AG04449 (cell line): ENCODE measurements at regions not wholly inside any gene's neighbourhood (a gene's known extent, or its start where the extent isn't known, plus 50 kb on each side); places are given as distances from the start of the nearest gene placed in this dataset.

ENCODE experiments used
- CTCF ChIA-PET: fragments of 350-600 bp; formaldehyde crosslinking; extraction: SDS; loops from one replicate; lab custom pipeline; 2021; ENCODE audit warnings: antibody characterized with exemption; lab: Yijun Ruan, JAX
- POLR2A ChIA-PET: fragments of 400-600, 350-600 bp; formaldehyde crosslinking; extraction: SDS; loops from one replicate; lab custom pipeline; 2020; ENCODE audit warnings: antibody characterized with exemption, inconsistent platforms; lab: Yijun Ruan, JAX
- DNase-seq: peaks from one replicate; pipeline ENCODE4 v3.0.0-alpha.2; 2010; ENCODE audit warnings: low read depth, low spot score
- H3K4me3 ChIP-seq: 2 replicates; pipeline ENCODE4 v1.5.1; 2011; ENCODE audit warnings: low read depth, mild to moderate bottlenecking, control low read depth, low read length
- TF ChIP-seq, protein P1 (sequence below): IDR thresholded peaks from one replicate; pipeline ENCODE4 v1.5.1; 2011; ENCODE audit warnings: mild to moderate bottlenecking, moderate library complexity, low read length, control low read depth, inconsistent platforms; ENCODE audit not compliant: insufficient read depth; ENCODE audit errors: missing control alignments

DNA sequence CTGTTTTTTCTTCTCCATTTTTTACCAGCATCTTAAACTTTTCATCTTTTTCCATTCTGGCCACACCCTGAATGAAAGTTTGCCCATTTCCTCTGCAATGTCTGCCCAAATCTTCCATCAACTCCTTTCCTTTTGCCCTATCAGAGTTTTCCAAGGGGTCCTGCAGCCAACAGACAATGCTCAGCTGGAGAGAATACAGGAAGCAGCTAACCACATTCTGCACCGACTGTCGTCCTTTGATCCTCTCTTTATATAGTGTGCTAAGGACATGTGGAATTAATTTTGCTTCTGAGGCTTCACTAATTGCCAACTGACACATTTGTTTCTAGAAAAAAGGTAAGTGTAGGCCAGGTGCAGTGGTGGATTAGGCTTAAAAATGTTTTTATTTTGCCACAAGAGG is 50.5 kb upstream of the DLX2 start:
- no peak overlapping the region for H3K4me3 ChIP-seq
- CTCF ChIA-PET = no interaction called here
- POLR2A ChIA-PET = no interaction called here
- TF ChIP-seq, protein P1, sequence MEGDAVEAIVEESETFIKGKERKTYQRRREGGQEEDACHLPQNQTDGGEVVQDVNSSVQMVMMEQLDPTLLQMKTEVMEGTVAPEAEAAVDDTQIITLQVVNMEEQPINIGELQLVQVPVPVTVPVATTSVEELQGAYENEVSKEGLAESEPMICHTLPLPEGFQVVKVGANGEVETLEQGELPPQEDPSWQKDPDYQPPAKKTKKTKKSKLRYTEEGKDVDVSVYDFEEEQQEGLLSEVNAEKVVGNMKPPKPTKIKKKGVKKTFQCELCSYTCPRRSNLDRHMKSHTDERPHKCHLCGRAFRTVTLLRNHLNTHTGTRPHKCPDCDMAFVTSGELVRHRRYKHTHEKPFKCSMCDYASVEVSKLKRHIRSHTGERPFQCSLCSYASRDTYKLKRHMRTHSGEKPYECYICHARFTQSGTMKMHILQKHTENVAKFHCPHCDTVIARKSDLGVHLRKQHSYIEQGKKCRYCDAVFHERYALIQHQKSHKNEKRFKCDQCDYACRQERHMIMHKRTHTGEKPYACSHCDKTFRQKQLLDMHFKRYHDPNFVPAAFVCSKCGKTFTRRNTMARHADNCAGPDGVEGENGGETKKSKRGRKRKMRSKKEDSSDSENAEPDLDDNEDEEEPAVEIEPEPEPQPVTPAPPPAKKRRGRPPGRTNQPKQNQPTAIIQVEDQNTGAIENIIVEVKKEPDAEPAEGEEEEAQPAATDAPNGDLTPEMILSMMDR = no peak
- no peak for DNase-seq

DNA sequence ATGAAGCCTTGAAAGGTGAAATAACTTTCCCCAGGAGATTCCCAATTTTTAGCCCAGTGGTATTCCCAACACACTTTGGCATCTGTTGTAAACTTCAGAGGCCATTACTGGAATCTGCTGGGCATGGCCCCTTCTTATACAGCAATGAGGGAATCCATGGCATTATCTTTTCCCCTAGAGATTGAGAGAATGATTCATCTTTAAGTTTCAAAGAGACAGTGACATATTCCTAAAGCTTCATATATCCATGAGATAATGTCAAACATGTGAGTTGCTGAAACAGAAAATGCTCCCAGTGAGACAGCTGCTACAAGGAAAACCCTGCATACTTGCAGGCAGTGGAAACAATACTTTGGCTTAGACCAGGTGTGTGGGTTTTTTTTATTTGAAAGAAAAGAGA is 51.1 kb upstream of the DLX2 start:
- POLR2A ChIA-PET = no interaction called here
- TF ChIP-seq, protein P1 = no peak
- no peak for DNase-seq
- no peak overlapping the region for H3K4me3 ChIP-seq
- CTCF ChIA-PET = interaction anchor here (1.8 kb wide), 1 partner anchor 312 kb away, joined by 5 read pairs; no protein-coding TSS in a partner anchor

DNA sequence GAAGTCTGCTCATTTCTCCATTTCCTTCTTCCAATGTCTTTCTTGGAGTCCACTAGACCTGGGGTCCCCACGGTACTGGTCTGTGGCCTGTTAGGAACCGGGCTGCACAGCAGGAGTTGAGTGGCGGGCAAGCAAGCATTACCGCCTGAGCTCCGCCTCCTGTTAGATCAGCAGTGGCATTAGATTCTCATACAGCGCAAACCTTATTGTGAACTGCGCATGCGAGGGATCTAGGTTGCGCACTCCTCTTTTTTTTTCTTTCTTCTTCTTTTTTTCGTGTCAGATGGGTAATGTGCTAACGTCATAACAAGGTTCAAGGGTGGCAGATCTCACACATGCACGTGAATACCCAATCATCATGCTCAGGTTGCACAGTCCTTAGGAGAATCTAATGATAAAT is 53.1 kb upstream of the DLX2 start:
- no peak overlapping the region for H3K4me3 ChIP-seq
- ChIA-PET POLR2A (no interaction called here), CTCF (interaction anchor here (1.3 to 1.6 kb wide), 3 partner anchors 11 to 29 kb away, joined by 3 to 4 read pairs (median 3); no protein-coding TSS in a partner anchor)
- DNase-seq = no peak
- TF ChIP-seq, protein P1 = no peak

DNA sequence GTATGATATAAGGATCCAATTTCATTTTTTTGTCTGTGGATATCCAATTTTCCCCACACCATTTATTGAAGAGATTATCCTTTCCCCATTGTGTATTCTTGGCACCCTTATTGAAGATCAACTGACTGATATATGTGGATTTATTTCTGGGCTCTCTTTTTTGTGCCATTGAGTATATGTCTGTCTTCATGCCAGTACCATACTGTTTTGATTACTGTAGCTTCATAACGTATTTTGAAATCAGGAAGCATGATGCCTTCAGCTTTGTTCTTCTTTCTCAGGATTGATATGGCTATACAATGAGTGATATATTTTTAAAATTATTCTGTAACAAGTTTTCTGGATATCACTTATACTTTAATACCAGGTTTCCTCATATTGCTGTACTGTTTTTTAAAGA is 58.1 kb upstream of the DLX2 start:
- CTCF ChIA-PET = interaction anchor here (2.0 kb wide), 1 partner anchor 300 kb away, joined by 6 read pairs; no protein-coding TSS in a partner anchor

DNA sequence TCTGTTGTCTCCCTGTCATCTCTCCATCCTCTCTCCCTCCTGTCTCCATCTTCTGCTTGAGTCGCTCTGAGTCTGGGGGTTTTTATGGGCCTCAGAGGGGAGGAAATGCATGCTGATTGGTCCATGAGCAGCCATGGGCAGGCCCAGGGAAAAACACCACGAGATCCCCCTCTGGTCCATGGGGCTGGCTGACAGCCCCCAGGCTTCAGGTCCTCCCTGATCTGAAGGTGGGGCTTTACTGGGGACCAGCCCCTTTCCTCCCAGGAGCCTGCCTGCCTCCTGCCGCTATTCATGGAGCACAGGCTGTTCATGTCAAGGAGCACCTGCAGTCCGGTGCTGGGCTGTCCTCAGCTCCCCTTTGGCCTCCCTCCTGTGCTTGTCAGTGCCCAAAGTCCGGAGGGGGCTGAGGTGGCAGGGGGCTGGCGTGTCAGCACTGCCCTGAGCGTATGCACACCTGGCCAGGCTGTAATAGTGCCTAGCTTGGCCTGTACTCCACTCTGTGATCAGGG is 59.6 kb upstream of the DLX2 start:
- CTCF ChIA-PET = interaction anchor here (0.9 to 2.0 kb wide), 2 partner anchors 9 to 299 kb away, joined by 3 to 6 read pairs; no protein-coding TSS in a partner anchor

More for the DNA sequence above, 58.1 kb upstream of the DLX2 start:
- TF ChIP-seq, protein P1 = no peak
- POLR2A ChIA-PET = no interaction called here
- H3K4me3 ChIP-seq = no peak overlapping the region
- DNase-seq = no peak

DNA sequence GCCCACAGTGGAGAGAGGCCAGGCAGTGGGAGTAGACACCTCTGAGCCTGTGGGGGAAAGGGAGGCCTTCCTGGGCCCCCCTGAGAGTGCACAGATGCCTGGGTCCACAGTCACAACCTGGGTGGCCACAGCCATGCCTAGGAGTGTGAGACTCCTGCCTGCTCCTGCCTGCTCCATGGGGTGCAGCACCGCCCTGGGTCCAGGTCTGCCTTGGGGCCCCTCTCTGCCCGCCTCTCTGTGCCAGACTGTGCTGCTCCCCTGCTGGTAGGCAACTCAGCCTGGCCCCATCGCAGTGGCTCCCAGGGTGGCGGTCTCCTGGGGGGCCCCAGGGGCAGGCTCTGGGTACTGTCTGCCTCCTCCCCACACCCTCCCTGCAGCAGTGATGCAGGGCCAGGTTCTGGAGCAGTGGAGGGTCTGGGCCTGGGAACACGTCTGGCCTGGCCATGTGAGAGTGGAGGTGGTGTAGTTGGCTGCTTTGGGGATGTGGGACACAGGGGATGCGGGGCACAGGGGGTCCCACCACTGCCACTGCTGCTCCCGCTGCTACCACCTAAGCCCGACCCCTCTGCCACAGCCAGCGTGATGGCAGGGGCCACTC is 60.1 kb upstream of the DLX2 start:
- ChIA-PET CTCF (interaction anchor here (2.0 kb wide), 1 partner anchor 298 kb away, joined by 6 read pairs; no protein-coding TSS in a partner anchor), POLR2A (no interaction called here)
- DNase-seq = no peak
- H3K4me3 ChIP-seq = no peak overlapping the region
- TF ChIP-seq, protein P1 = no peak

More for the DNA sequence above, 59.6 kb upstream of the DLX2 start:
- DNase-seq = no peak
- TF ChIP-seq, protein P1 = no peak
- H3K4me3 ChIP-seq = no peak overlapping the region
- POLR2A ChIA-PET = no interaction called here
